ENCODE measurements at regions not wholly inside any gene's neighbourhood (a gene's known extent, or its start where the extent isn't known, plus 50 kb on each side); places are given as distances from the start of the nearest gene placed in this dataset.

DNA sequence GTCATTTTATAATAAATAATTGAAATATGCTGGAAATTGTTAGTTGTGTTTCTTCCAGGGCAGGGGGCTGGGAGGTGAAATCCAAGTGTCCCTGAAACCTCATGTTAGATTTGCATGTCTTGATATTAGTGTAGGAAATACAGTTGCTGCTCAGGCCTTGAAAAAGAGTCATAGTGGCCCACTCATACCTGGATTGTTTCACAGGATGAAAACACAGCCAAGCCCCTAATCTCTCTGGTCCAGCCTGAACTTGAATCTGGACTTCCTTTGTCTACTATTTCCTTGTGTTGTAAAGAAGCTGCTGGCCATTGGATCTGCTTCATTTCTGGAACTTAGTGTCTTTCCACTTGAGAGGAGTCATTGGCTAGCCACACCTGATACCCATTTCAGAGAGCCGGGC lies 108.8 kb upstream of the JARID2 start (continued):
- TF ChIP-seq, protein P1, sequence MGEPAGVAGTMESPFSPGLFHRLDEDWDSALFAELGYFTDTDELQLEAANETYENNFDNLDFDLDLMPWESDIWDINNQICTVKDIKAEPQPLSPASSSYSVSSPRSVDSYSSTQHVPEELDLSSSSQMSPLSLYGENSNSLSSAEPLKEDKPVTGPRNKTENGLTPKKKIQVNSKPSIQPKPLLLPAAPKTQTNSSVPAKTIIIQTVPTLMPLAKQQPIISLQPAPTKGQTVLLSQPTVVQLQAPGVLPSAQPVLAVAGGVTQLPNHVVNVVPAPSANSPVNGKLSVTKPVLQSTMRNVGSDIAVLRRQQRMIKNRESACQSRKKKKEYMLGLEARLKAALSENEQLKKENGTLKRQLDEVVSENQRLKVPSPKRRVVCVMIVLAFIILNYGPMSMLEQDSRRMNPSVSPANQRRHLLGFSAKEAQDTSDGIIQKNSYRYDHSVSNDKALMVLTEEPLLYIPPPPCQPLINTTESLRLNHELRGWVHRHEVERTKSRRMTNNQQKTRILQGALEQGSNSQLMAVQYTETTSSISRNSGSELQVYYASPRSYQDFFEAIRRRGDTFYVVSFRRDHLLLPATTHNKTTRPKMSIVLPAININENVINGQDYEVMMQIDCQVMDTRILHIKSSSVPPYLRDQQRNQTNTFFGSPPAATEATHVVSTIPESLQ (CRISPR knock-in tag; IDR thresholded peaks at IDR 0.05), result no peak
- TF ChIP-seq, protein P2, sequence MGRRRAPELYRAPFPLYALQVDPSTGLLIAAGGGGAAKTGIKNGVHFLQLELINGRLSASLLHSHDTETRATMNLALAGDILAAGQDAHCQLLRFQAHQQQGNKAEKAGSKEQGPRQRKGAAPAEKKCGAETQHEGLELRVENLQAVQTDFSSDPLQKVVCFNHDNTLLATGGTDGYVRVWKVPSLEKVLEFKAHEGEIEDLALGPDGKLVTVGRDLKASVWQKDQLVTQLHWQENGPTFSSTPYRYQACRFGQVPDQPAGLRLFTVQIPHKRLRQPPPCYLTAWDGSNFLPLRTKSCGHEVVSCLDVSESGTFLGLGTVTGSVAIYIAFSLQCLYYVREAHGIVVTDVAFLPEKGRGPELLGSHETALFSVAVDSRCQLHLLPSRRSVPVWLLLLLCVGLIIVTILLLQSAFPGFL (CRISPR knock-in tag; IDR thresholded peaks at IDR 0.05; ENCODE audit: borderline replicate concordance), result no peak
- TF ChIP-seq, protein P3, sequence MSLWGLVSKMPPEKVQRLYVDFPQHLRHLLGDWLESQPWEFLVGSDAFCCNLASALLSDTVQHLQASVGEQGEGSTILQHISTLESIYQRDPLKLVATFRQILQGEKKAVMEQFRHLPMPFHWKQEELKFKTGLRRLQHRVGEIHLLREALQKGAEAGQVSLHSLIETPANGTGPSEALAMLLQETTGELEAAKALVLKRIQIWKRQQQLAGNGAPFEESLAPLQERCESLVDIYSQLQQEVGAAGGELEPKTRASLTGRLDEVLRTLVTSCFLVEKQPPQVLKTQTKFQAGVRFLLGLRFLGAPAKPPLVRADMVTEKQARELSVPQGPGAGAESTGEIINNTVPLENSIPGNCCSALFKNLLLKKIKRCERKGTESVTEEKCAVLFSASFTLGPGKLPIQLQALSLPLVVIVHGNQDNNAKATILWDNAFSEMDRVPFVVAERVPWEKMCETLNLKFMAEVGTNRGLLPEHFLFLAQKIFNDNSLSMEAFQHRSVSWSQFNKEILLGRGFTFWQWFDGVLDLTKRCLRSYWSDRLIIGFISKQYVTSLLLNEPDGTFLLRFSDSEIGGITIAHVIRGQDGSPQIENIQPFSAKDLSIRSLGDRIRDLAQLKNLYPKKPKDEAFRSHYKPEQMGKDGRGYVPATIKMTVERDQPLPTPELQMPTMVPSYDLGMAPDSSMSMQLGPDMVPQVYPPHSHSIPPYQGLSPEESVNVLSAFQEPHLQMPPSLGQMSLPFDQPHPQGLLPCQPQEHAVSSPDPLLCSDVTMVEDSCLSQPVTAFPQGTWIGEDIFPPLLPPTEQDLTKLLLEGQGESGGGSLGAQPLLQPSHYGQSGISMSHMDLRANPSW (CRISPR knock-in tag; conservative IDR thresholded peaks at IDR 0.05; ENCODE audit: low read depth), result no peak
- TF ChIP-seq FOXK1 (CRISPR knock-in tag; IDR thresholded peaks at IDR 0.05), result no peak
- TF ChIP-seq, protein P4, sequence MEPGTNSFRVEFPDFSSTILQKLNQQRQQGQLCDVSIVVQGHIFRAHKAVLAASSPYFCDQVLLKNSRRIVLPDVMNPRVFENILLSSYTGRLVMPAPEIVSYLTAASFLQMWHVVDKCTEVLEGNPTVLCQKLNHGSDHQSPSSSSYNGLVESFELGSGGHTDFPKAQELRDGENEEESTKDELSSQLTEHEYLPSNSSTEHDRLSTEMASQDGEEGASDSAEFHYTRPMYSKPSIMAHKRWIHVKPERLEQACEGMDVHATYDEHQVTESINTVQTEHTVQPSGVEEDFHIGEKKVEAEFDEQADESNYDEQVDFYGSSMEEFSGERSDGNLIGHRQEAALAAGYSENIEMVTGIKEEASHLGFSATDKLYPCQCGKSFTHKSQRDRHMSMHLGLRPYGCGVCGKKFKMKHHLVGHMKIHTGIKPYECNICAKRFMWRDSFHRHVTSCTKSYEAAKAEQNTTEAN (CRISPR knock-in tag; IDR thresholded peaks at IDR 0.05), result no peak

DNA sequence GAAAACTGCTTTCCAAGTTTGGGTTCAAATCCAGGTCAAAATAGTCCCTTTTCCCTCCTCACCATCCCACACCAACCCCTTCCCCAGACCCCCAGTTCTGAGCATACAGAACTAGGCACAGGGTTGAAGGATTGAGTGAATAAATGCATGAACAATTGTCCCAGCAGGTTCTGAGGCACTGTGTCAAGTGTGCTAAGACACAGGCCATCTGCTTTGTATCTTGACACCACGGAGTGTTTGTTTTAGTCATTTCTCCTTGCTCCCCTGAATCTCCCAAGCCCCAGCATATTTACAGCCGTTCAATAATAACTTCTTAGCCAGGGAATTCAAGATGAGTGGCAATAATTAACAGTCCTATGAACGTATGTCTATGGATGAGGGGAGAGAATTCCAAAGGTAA lies 102.8 kb upstream of the JARID2 start:
- TF ChIP-seq TCF7 (CRISPR knock-in tag; IDR thresholded peaks at IDR 0.05; ENCODE audit: low read depth) (no peak), NFE2L1 (CRISPR knock-in tag; IDR thresholded peaks at IDR 0.05) (no peak), GTF2I (CRISPR knock-in tag; conservative IDR thresholded peaks at IDR 0.05) (no peak), CREB1 (CRISPR knock-in tag; IDR thresholded peaks at IDR 0.05) (no peak), ZNF396 (CRISPR knock-in tag; IDR thresholded peaks at IDR 0.05; ENCODE audit: borderline replicate concordance) (no peak), KAT7 (CRISPR knock-in tag; IDR thresholded peaks at IDR 0.05; ENCODE audit: borderline replicate concordance) (no peak), IRF2 (CRISPR knock-in tag; IDR thresholded peaks at IDR 0.05; ENCODE audit: borderline replicate concordance, low read depth) (no peak), GABPB1 (CRISPR knock-in tag; IDR thresholded peaks at IDR 0.05) (no peak), NR2C2 (CRISPR knock-in tag; IDR thresholded peaks at IDR 0.05) (no peak), ZNF423 (CRISPR knock-in tag; IDR thresholded peaks at IDR 0.05) (no peak), ZBTB21 (CRISPR knock-in tag; IDR thresholded peaks at IDR 0.05; ENCODE audit: borderline replicate concordance) (no peak)
- TF ChIP-seq, protein P3 (CRISPR knock-in tag; conservative IDR thresholded peaks at IDR 0.05; ENCODE audit: low read depth), result no peak
- TF ChIP-seq, protein P5, sequence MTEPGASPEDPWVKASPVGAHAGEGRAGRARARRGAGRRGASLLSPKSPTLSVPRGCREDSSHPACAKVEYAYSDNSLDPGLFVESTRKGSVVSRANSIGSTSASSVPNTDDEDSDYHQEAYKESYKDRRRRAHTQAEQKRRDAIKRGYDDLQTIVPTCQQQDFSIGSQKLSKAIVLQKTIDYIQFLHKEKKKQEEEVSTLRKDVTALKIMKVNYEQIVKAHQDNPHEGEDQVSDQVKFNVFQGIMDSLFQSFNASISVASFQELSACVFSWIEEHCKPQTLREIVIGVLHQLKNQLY (CRISPR knock-in tag; IDR thresholded peaks at IDR 0.05), result no peak
- DNase-seq (ENCODE audit: low spot score) (no peak), ATAC-seq (no peak)
- POLR2A ChIA-PET, result no interaction called here
- Mint-ChIP-seq H3K4me3 (no peak overlapping the region), H3K27ac (no peak overlapping the region), H3K36me3 (no peaks in the 10 kb centered on the region), H3K9me3 (peaks cover 4% of the 10 kb centered on the region; the same call in 1 of the 2 replicates), H3K4me1 (no peaks in the 10 kb centered on the region; the same call in 1 of the 2 replicates), H3K27me3 (ENCODE audit: low read depth) (no peaks in the 10 kb centered on the region; the same call in none of the 2 replicates)
- CTCF ChIA-PET, result no interaction called here
